Ovary (tissue), 7 donors: ENCODE measurements at regions not wholly inside any gene's neighbourhood (a gene's known extent, or its start where the extent isn't known, plus 50 kb on each side); places are given as distances from the start of the nearest gene placed in this dataset.

ENCODE experiments used
- DNase-seq, 5 donors: peaks; one replicate each; pipeline ENCODE4 v3.0.0-alpha.2; 2019 to 2020
- H3K27ac ChIP-seq, 2 donors: fragments of 200-600 bp; one replicate each; pipeline versions ENCODE4 v1.5.1 to v1.8.0; 2019 to 2022
- H3K27me3 ChIP-seq: fragments of 200-600 bp; one replicate; pipeline ENCODE4 v1.8.0; 2022
- H3K36me3 ChIP-seq: fragments of 200-600 bp; sonication (generic); one replicate; pipeline ENCODE4 v1.5.1; 2019
- H3K4me1 ChIP-seq: one replicate; pipeline ENCODE4 v1.8.1; 2013; ENCODE audit warnings: mild to moderate bottlenecking, moderate library complexity; ENCODE audit not compliant: insufficient read depth
- H3K4me3 ChIP-seq: fragments of 200-600 bp; sonication (generic); one replicate; pipeline ENCODE4 v1.5.1; 2017
- H3K9me3 ChIP-seq, 2 donors: fragments of 200-600 bp in 1 of 2; sonication (generic) in 1 of 2; one replicate each; pipeline versions ENCODE4 v1.5.1 to v1.8.1; 2013 to 2019; ENCODE audit warnings: mild to moderate bottlenecking in 1 of 2, moderate library complexity in 1 of 2
- EP300 ChIP-seq: sonication (generic); formaldehyde crosslinking; IDR thresholded peaks from one replicate; pipeline ENCODE4 v1.6.1; 2017; ENCODE audit warnings: antibody characterized with exemption
- POLR2A ChIP-seq: fragments of 450-650 bp; IDR thresholded peaks from one replicate; pipeline ENCODE4 v1.6.1; 2017; ENCODE audit warnings: antibody characterized with exemption, mild to moderate bottlenecking, moderate library complexity
- WGBS, 3 donors: extraction: QIAGEN DNeasy Blood & Tissue Kit in 1 of 3; methylation state at CpG; one replicate each; pipeline versions ENCODE4 v1.1.5 to v1.1.7; 2013 to 2017; 5-methylcytosine and 5-hydroxymethylcytosine counted together
- intact Hi-C, 4 donors: fragments of 100-400 bp; cut with DNase I; formaldehyde crosslinking; loops; one replicate each; pipeline versions ENCODE4 v1.11.0 to v1.15.1; 2022 to 2023
- TF ChIP-seq, protein P1 (sequence below), 3 donors: fragments of 450-650 bp in 2 of 3; fragments of 200-600 bp in 1 of 3; IDR thresholded peaks; one replicate each; pipeline versions ENCODE4 v1.5.1 to v1.8.0; 2016 to 2022; ENCODE audit warnings: antibody characterized with exemption in 3 of 3, mild to moderate bottlenecking in 1 of 3
- donor health status: DM: no; HTN: no; CAD: no; lungs with moderate emphysema.
- donor health status: DM: no; HTN: no; CAD: no.
- donor health status: Bipolar disorder and iron deficiency.
- donor health status: DM: no; HTN: no; CAD: no.
- donor health status: DM: yes; HTN: yes; CAD: no.

DNA sequence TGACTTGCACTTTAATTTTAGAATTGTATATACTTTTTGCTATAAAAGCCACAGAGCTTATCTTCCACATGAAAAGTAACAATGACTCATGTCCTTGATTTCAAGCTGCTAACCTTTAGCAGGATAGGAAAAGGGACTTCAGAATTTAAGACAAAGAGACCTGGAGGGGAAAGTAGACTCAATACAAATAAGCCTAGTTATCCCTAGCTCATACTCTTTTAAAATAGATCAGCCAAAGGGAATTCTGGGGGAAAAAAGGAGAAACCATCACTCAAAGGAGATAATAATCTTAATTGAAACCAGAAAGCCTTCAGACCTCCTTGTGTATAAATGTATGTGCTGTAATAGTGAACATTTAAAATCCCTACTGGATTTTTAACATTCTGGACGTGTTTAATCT is 930.3 kb downstream of the NTRK3 start:
- 9 to 17% (median 16%) methylated on average over 1 of the region's 1 CpG for WGBS, 3 donors
- H3K9me3 ChIP-seq = no peaks in the 10 kb centered on the region
- no peak overlapping the region for H3K4me3 ChIP-seq
- no peak for TF ChIP-seq POLR2A
- TF ChIP-seq, protein P1, sequence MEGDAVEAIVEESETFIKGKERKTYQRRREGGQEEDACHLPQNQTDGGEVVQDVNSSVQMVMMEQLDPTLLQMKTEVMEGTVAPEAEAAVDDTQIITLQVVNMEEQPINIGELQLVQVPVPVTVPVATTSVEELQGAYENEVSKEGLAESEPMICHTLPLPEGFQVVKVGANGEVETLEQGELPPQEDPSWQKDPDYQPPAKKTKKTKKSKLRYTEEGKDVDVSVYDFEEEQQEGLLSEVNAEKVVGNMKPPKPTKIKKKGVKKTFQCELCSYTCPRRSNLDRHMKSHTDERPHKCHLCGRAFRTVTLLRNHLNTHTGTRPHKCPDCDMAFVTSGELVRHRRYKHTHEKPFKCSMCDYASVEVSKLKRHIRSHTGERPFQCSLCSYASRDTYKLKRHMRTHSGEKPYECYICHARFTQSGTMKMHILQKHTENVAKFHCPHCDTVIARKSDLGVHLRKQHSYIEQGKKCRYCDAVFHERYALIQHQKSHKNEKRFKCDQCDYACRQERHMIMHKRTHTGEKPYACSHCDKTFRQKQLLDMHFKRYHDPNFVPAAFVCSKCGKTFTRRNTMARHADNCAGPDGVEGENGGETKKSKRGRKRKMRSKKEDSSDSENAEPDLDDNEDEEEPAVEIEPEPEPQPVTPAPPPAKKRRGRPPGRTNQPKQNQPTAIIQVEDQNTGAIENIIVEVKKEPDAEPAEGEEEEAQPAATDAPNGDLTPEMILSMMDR (IDR thresholded peaks at IDR 0.05) = no peak
- TF ChIP-seq EP300 = no peak
- no peaks in the 10 kb centered on the region for H3K27me3 ChIP-seq
- H3K27ac ChIP-seq = no peak overlapping the region
- H3K36me3 ChIP-seq = no peaks in the 10 kb centered on the region
- no peak for DNase-seq
- intact Hi-C loops = no loop called here
- H3K4me1 ChIP-seq = no peaks in the 10 kb centered on the region

DNA sequence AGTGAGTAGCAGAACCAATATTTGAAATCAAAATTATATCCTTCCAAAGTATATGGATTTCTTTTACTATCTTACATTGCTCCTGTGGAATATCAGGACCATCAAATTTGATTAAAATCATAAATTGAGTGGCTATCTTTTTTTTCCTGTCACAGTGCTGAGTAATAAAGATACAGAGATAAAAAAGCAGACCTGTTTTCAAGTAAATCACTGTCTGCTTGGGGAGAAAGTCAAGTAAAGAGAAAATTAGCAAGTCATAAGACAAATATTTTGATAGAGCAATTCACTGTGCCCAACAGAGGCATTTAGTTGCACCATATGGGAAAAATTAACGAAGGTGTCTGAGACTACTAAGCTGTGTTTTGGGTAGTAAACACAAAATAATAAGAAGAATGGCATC is 933.7 kb downstream of the NTRK3 start:
- Histone ChIP-seq H3K4me3 (no peak overlapping the region), H3K9me3 (no peaks in the 10 kb centered on the region), H3K4me1 (no peaks in the 10 kb centered on the region), H3K27ac (no peak overlapping the region), H3K27me3 (no peaks in the 10 kb centered on the region), H3K36me3 (no peaks in the 10 kb centered on the region)
- intact Hi-C loops = no loop called here
- TF ChIP-seq POLR2A (no peak), EP300 (no peak)
- TF ChIP-seq, protein P1 (IDR thresholded peaks at IDR 0.05) = no peak
- 43 to 50% (median 49%) methylated on average over 1 of the region's 1 CpG for WGBS, 3 donors
- no peak for DNase-seq

DNA sequence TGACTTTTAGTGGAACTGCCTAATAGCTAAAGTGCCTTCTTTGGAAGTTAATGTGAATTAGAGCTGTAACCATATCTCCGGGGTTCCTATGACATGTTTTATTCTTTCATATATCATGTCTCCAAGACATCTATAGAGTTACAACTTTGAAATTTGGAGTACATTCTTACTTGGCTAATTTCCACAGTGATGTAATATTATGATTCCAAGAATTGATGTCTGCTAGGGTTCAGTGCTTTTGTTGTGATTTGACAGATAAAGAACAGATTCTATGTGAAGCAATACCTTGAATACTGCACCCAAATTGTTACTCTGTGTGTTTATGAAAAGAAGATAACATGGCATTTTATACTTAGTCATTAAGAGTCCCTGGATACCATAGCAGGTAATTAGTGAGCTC is 934.3 kb downstream of the NTRK3 start:
- intact Hi-C loops = no loop called here

DNA sequence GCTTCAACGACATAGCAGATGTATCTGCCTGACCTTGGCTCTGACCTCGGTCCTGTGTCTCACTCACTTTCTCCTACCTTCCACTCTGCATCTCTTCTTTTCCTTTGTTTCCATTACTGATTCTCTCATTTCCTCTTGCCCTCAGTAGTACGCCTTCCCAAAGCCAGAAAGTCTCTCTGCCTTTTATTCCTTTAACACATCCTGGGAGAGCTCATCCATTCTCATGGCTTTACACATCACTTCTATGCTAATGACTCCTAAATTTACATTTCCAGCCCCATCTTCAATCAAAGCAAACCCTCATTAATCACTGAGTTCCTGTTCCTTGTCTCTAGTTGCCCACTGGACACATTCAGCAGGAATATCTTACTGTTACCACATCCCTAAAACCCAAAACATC is 938.6 kb downstream of the NTRK3 start:
- WGBS, 3 donors = 32 to 45% (median 43%) methylated on average over 3 of the region's 3 CpGs
- TF ChIP-seq POLR2A = no peak
- no peak for TF ChIP-seq EP300
- TF ChIP-seq, protein P1 (IDR thresholded peaks at IDR 0.05) = no peak
- H3K36me3 ChIP-seq = no peaks in the 10 kb centered on the region
- H3K4me3 ChIP-seq = no peak overlapping the region
- intact Hi-C loops = no loop called here
- DNase-seq = no peak
- no peaks in the 10 kb centered on the region for H3K4me1 ChIP-seq
- H3K27ac ChIP-seq = no peak overlapping the region
- no peaks in the 10 kb centered on the region for H3K9me3 ChIP-seq
- no peaks in the 10 kb centered on the region for H3K27me3 ChIP-seq

More for the DNA sequence above, 934.3 kb downstream of the NTRK3 start:
- Histone ChIP-seq H3K27ac (no peak overlapping the region), H3K27me3 (no peaks in the 10 kb centered on the region), H3K36me3 (no peaks in the 10 kb centered on the region), H3K4me3 (no peak overlapping the region), H3K4me1 (no peaks in the 10 kb centered on the region), H3K9me3 (no peaks in the 10 kb centered on the region)
- TF ChIP-seq EP300 (no peak), POLR2A (no peak)
- TF ChIP-seq, protein P1 (IDR thresholded peaks at IDR 0.05) = no peak
- 63 to 78% (median 75%) methylated on average over 1 of the region's 1 CpG for WGBS, 3 donors
- no peak for DNase-seq

DNA sequence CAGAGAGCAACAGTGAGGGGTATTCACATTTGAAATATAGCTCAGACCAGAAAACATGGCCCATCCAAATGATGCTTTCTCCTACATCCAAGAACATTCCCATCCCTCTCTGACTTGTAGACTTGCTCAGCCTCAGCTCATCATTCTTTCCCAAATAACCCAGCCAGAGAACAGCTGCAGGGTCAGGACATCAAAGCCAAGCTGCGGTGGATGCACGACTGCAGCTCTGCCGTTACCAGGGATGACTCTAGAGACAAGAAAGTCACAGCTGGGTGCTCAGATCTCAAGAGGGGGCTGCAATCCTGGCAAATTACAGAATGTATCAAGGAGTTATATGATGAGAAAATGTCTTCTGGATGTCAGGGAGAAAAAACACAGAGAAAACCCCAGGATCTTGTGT is 944.3 kb downstream of the NTRK3 start:
- no peak for DNase-seq
- intact Hi-C loops = no loop called here
- Histone ChIP-seq H3K27ac (no peak overlapping the region), H3K36me3 (no peaks in the 10 kb centered on the region), H3K9me3 (no peaks in the 10 kb centered on the region), H3K27me3 (no peaks in the 10 kb centered on the region), H3K4me1 (no peaks in the 10 kb centered on the region), H3K4me3 (no peak overlapping the region)
- TF ChIP-seq, protein P1 (IDR thresholded peaks at IDR 0.05) = no peak
- TF ChIP-seq POLR2A (no peak), EP300 (no peak)
- WGBS, 3 donors = 8 to 22% (median 11%) methylated on average over 3 of the region's 3 CpGs
